ENCODE measurements at regions not wholly inside any gene's neighbourhood (a gene's known extent, or its start where the extent isn't known, plus 50 kb on each side); places are given as distances from the start of the nearest gene placed in this dataset.

GRCh38 chr5:74143721-74144330 is 496.7 kb downstream of the ENC1 start:
- intact Hi-C loops (cut with DNase I): no loop called here
- Histone ChIP-seq H3K4me3 (no peak overlapping the region), H3K27me3 (no peaks in the 10 kb centered on the region), H3K27ac (no peak overlapping the region), H3K36me3 (no peaks in the 10 kb centered on the region), H3K9me3 (no peaks in the 10 kb centered on the region), H3K4me1 (peaks cover 0 to 7% (median 0%) of the 10 kb centered on the region in 12 donors)
- peak in 1 of 5 donors; percentile 33 for DNase-seq
- WGBS, 4 donors: 60 to 77% (median 70%) methylated on average over 16 of the region's 16 CpGs
- ATAC-seq: peak in 2 of 4 donors; percentile 28 to 48
- TF ChIP-seq CTCF (IDR thresholded peaks at IDR 0.05) (no peak), POLR2A (IDR thresholded peaks at IDR 0.05) (no peak)

GRCh38 chr5:74143151-74143550 is 497.4 kb downstream of the ENC1 start:
- WGBS, 4 donors: 59 to 69% (median 63%) methylated on average over 3 of the region's 3 CpGs
- Histone ChIP-seq H3K4me3 (no peak overlapping the region), H3K27me3 (peaks cover 0 to 4% (median 0%) of the 10 kb centered on the region in 9 donors), H3K27ac (no peak overlapping the region), H3K9me3 (no peaks in the 10 kb centered on the region), H3K36me3 (no peaks in the 10 kb centered on the region), H3K4me1 (peaks cover 0 to 7% (median 0%) of the 10 kb centered on the region in 12 donors)
- ATAC-seq (peak in 1 of 4 donors; percentile 32), DNase-seq (no peak)
- TF ChIP-seq CTCF (IDR thresholded peaks at IDR 0.05) (no peak), POLR2A (IDR thresholded peaks at IDR 0.05) (no peak)
- intact Hi-C loops (cut with DNase I): no loop called here

- no peaks in the 10 kb centered on the region for H3K36me3 ChIP-seq
- ATAC-seq: no peak
- H3K4me3 ChIP-seq: no peak overlapping the region
- H3K9me3 ChIP-seq: no peaks in the 10 kb centered on the region
- WGBS, 4 donors: 75 to 81% (median 79%) methylated on average over 4 of the region's 4 CpGs
- no peak overlapping the region for H3K27ac ChIP-seq
- peaks cover 0 to 7% (median 0%) of the 10 kb centered on the region in 12 donors for H3K4me1 ChIP-seq
- DNase-seq: no peak
- intact Hi-C loops (cut with DNase I): no loop called here
- peaks cover 0 to 4% (median 0%) of the 10 kb centered on the region in 9 donors for H3K27me3 ChIP-seq
- no peak for TF ChIP-seq CTCF (IDR thresholded peaks at IDR 0.05)
- TF ChIP-seq POLR2A (IDR thresholded peaks at IDR 0.05): no peak
Measured at GRCh38 chr5:74141053-74141452, 499.5 kb downstream of the ENC1 start.

- TF ChIP-seq CTCF (IDR thresholded peaks at IDR 0.05): no peak
- TF ChIP-seq POLR2A (IDR thresholded peaks at IDR 0.05): no peak
- H3K4me1 ChIP-seq: peaks cover 0 to 7% (median 0%) of the 10 kb centered on the region in 12 donors
- 85 to 90% (median 86%) methylated on average over 3 of the region's 3 CpGs for WGBS, 4 donors
- H3K36me3 ChIP-seq: no peaks in the 10 kb centered on the region
- intact Hi-C loops (cut with DNase I): no loop called here
- H3K27ac ChIP-seq: no peak overlapping the region
- ATAC-seq (no peak), DNase-seq (no peak)
- H3K27me3 ChIP-seq: peaks cover 0 to 4% (median 0%) of the 10 kb centered on the region in 9 donors
- H3K4me3 ChIP-seq: no peak overlapping the region
- no peaks in the 10 kb centered on the region for H3K9me3 ChIP-seq
Measured at GRCh38 chr5:74140409-74140808, 500.1 kb downstream of the ENC1 start.
